ENCODE measurements at regions not wholly inside any gene's neighbourhood (a gene's known extent, or its start where the extent isn't known, plus 50 kb on each side); places are given as distances from the start of the nearest gene placed in this dataset.

GRCh38 chr6:76742919-76743318 lies 670.5 kb upstream of the IMPG1 start:
- in situ Hi-C loops (cut with HindIII; ENCODE audit: low sequenced_read_pairs): no loop called here
- DNase-seq (ENCODE audit: low read depth): no peak
- no peak for TF ChIP-seq CTCF (IDR thresholded peaks at IDR 0.05; ENCODE audit: low read depth, low read length, missing control alignments)
- H3K4me3 ChIP-seq (ENCODE audit: low read depth, low read length): no peak overlapping the region

DNA sequence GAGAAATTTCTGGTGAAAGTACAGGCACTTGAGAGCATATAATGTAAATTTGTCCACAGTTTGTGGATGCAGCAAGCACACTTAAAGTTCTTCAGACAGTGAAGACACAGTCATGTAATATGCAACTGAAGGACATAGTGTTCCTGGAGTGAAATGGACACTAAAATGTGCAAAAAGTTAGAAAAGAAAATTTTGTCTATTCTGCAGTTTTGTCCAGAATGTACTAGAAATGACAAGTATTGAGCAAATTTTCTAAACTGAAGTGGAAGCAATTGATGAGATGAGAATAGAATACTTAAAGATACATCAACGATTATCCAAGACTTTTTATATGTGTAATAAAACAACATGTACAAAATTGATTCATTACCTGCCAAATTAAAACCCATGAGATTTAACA lies 647.0 kb upstream of the IMPG1 start:
- no peak for TF ChIP-seq CTCF (IDR thresholded peaks at IDR 0.05; ENCODE audit: low read depth, low read length, missing control alignments)
- no peak for DNase-seq (ENCODE audit: low read depth)
- in situ Hi-C loops (cut with HindIII; ENCODE audit: low sequenced_read_pairs): no loop called here
- H3K4me3 ChIP-seq (ENCODE audit: low read depth, low read length): no peak overlapping the region

DNA sequence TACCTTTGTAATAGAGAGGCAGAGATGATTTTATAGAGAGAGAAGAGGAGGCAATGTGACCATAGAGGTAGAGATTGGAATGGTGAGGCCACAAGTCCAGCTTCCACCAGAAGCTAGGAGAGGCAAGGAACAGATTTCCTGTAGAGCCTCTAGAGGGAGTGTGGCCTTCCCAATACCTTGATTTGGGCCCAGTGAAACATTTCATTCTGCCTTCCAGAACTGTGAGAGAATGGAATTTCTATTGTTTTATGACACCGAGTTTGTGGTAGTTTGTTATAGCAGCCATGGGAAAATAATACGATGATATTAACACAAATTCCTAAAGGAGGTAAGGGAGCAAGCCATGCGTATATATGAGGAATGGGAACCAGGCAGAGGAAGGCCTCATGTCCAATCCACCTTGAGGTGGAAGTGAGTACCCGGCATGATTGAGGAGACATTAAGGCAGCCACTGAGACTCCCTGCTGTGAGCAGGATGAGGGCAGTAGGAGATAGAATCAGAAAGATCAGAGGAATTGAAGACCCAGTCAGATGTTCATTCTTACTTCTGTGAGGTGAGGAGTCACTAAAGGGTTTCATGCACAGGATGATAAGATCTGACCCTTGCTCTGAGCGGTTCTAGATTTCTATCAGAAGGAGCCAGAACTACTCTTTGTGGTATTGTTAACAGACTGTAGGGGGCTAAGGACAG lies 636.3 kb upstream of the IMPG1 start:
- no peak overlapping the region for H3K4me3 ChIP-seq (ENCODE audit: low read depth, low read length)
- TF ChIP-seq CTCF (IDR thresholded peaks at IDR 0.05; ENCODE audit: low read depth, low read length, missing control alignments): no peak
- no peak for DNase-seq (ENCODE audit: low read depth)
- in situ Hi-C loops (cut with HindIII; ENCODE audit: low sequenced_read_pairs): no loop called here

DNA sequence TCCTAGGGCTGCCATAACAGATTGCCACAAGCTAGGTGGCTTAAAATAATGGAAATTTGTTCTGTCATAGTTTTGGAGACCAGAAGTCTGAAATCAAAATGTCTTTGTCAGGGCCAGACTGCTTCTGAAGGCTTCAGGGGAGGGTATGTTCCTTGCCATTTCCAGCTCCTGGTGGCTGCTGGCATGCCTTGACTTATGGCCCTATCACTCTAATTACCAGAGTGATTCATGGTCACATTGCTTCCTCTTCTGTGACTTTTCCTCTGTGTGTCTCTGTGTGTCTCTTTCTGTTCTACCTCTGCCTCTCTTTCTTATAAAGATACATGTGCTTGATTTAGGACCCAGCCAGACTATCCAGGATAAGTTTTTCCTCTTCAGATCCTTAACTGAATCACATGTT lies 635.2 kb upstream of the IMPG1 start:
- no peak overlapping the region for H3K4me3 ChIP-seq (ENCODE audit: low read depth, low read length)
- no peak for TF ChIP-seq CTCF (IDR thresholded peaks at IDR 0.05; ENCODE audit: low read depth, low read length, missing control alignments)
- in situ Hi-C loops (cut with HindIII; ENCODE audit: low sequenced_read_pairs): no loop called here
- DNase-seq (ENCODE audit: low read depth): no peak

DNA sequence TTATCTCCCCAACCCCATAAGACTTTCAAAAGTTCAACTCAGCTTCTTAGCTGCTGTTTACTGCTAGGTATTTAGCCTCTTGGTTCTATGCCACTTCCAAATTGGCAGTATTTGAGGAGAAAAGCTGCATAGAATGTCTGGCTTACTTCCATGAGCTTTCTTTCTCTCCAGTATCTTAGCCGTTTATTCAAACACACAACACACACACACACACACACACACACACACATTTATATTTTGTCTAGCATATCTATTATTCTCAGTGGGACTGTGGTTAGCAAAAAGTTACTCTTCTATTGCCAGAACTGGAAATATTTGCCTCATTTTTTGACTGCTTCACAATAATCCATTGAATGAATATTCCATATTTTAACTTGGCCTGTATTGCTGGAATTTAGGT lies 634.2 kb upstream of the IMPG1 start:
- DNase-seq (ENCODE audit: low read depth): no peak
- no peak overlapping the region for H3K4me3 ChIP-seq (ENCODE audit: low read depth, low read length)
- no peak for TF ChIP-seq CTCF (IDR thresholded peaks at IDR 0.05; ENCODE audit: low read depth, low read length, missing control alignments)
- in situ Hi-C loops (cut with HindIII; ENCODE audit: low sequenced_read_pairs): no loop called here

DNA sequence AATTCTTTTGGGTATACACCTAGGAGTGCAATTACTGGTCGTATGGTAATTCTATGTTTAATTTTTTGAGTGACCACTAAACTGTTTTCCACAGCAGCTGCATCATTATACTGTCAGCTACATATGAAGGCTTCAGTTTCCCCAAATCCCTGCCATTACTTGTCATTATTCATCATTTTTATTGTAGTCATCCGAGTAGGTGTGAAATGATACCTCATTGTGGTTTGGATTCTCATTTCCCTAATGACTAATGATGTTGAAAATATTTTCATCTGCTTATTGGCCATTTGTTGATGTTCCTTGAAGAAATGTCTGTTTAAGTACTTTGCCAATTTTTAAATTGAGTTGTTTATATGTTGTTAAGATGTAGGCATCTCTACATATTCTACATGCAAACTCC lies 633.6 kb upstream of the IMPG1 start:
- no peak overlapping the region for H3K4me3 ChIP-seq (ENCODE audit: low read depth, low read length)
- in situ Hi-C loops (cut with HindIII; ENCODE audit: low sequenced_read_pairs): no loop called here
- TF ChIP-seq CTCF (IDR thresholded peaks at IDR 0.05; ENCODE audit: low read depth, low read length, missing control alignments): no peak
- no peak for DNase-seq (ENCODE audit: low read depth)

Measured in astrocyte of the cerebellum (primary cell).